NCI-H82 (cell line): ENCODE measurements at regions not wholly inside any gene's neighbourhood (a gene's known extent, or its start where the extent isn't known, plus 50 kb on each side); places are given as distances from the start of the nearest gene placed in this dataset.
A peak's percentile ranks its signal among the peaks of the same experiment; 100 is the strongest.

ENCODE experiments used
- DNase-seq: peaks from one replicate; lab custom pipeline; 2025; lab: John Stamatoyannopoulos, UW

DNA sequence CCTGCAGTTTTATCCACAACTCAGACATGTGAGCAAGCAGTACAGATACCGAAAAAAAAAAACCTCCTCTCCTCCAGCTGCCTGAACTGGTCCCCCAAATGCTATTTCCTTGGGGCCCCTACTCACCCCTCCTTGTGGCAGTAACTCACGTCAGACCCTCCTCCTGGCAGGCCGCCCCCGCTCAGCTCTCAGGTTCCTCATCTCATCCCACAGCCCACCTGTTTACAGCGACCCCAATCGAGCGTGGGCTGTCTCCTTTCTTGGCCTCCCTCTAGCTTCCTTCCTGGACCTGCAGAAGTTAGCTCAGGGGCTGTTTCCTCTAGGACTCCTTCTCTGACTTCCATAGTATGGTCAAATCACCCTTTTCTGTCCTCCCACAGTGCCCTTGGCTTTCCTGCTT is 455.3 kb downstream of the BCL11B start:
- DNase-seq = no peak

DNA sequence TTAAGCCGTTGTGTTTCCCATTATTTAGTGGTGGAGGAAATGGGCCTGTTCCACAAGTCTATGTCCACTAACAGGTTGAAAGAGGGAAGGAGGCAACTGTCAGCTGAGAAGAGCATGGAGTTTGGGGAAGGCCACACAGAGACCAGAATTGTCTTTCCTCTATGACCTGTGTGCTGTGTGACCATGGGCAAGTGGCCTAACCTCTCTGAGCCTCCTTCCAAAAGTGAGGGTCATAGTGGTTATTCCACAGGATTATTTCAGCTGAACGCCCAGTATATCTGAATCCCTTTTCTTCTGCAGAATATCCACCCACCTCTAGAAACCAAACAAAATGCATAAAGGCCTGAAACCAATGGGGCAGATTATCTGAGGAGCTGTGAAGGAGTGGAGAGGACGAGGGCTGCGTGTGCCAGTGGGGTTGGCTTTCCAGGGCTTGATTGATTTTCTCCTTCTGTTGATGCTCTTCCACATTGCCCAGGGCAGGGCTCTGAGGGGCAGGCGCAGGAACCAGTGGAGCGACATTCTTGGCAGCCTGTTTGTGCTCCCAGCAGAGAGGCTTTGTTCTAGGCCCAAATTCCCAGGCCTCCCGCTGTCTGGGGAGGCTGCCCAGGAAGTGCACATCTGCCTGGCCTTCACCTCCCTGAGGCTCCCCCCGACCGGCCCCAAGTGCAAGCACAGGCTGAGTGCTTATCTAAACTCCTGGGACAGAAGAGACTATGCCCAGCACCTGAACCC is 452.7 kb downstream of the BCL11B start:
- DNase-seq = no peak

DNA sequence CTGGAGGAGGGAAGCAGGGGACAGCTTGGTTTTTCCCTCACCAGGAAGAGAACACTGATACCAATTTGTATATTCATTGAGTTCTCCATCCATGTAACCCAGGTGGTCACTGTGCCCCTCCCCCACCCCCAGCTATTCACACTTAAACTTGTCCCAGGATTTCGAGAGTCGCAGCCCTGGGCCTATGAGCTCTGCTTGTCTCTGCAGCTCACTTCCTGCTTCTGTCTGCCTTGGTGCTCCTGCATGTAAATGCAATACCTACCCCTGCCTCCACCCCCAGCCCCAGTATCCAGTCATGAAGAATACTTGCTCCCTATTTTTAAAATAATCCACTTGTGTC is 452.2 kb downstream of the BCL11B start:
- DNase-seq = no peak

DNA sequence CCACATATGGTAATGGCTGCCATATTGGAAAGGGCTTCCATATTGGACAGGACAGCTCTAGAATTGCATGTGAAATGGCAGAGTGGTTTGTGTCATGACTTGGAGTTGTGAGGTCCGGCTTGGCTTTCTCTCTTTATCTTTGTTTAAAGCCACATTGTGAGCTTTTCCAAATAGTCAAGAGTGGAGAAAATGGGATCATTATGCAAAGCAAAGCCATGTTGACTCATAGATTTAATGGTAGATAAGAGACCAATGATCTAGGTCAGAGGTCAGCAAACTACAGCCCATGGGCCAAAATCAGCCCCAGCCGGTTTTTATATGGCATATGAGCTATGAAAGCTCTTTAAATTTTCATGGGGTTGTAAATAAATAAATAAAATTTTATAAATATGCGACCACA is 449.1 kb downstream of the BCL11B start:
- DNase-seq = no peak

DNA sequence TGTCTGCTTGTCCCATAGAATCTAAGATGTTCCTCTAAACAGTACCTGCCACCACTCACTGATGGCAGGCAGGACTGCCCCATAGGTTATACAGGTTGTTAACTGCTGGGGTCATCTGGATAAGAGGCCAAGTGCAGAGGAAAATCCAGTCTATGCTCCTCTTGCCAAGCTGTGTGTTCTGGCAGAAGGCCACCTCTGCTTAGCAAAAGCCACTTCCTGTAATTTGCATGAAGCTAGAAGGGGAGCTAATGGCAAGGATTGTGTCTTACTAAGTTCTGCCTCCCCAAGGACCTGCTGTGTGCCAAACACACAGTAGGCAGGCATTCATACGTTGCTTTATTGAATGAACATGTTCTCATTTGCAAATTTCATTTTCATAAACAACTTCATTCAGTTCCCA is 445.4 kb downstream of the BCL11B start:
- DNase-seq = no peak

DNA sequence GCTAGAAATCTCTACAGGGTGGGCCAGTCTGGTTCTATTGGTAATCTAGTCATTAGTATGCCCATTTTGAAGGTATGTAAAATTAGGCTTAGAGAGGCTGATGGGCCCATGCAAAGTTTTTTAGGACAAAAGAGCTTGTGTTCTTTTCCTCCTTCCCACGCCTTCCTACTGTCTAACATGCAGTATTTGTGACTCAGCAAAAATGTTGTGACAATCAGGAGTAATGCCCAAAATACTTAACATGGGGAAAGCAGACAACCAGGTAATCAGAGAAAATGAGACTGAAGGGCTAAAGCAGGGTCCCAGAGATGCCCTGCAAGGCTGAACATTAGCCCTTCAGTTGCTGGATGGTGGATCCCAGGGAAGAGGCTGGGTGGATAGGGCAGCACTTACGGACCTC is 437.9 kb downstream of the BCL11B start:
- DNase-seq = no peak

DNA sequence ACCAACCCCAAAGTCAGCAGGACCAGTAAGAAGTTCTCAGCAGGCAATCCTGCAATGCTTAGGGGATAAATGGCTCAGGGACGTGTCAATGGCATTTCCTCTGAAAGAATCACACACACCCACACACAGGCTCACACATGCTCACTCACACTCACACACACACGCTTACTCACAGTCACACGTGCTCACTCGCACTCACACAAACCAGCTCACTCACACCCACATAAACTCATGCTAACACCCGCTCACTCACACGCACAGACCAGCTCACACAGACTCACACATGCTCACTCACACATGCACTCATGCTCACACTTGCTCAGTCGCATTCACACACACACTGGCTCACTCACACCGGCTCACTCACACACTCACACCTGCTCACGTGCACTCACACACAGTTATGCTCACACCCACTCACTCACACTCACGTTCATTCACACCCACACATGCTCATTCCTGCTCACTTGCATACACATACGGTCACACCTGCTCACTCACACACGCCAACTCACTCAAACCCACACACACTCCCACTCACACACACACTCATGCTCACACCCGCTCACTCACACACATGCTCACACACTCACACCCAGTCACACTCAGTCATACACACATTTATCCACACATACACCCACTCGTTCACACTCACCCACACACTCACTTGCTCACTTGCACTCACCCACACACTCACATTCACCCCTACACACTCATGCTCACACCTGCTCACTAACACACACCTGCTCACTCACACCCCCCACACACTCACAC is 436.8 kb downstream of the BCL11B start:
- DNase-seq = no peak

DNA sequence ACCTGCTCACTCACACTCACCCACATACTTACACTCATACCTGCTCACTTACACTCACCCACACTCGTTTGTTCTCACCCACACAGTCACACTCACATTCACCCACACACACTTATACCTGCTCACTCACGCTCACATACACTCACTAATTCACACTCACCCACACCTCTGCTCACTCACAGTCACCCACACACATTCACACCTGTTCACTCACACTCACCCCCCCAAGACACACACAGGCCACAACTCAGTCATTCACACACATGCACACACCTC is 436.2 kb downstream of the BCL11B start:
- no peak for DNase-seq

DNA sequence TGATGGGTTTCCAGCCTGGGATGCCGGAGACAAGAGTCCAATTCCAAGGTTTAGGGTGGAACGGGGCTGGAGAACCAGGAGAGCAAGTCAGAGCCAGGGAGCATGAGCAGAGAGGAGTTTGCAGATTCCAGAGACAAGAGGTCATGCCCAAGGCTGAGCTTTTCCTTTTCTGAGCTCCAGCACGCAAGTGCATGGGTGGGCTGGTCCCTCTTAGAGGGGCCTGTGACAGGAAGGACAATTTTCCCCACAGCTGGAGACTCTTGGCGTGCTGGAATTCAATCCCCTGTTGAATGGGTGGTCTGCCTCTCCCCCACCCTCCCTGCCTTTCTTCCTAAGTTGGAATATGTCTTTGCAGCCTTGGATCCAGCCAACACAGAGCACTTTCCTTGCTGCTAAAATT is 431.9 kb downstream of the BCL11B start:
- no peak for DNase-seq

DNA sequence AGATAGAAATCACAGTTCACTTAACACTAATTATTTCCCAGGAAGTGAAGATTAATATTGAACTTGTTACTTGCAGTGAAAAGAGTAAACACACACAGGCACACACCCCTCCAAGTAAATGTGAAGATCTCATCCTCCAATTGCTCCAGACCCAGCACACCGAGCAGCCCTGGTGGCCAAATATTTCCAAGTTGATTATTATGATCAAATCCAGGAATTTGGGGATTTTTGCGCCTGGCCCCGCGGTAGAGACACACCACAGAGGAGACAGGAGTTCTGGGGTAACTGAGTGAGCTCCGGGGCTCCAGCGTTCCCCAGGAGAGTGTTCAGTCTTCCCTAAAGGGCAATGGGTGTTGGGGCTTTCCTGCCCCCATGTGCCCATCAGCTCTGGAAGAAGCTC is 431.5 kb downstream of the BCL11B start:
- no peak for DNase-seq

DNA sequence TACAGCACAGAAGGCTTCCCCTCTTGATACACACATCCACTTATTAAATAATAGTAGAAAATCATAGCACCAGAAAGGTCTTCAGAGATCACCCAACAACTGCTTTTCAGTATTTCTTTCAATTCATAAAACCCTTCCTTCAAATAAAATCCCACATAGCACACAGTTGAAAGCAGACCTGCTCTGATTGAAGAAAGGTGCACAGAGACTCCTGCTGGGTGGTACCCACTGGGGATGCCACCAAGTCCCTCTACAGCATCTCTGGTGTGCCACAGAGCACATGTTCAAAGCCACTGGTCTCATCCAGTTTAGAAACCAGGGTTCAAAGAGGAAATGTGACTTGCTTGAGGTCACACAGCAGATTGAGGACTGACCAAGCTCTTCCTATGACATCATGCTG is 427.5 kb downstream of the BCL11B start:
- DNase-seq = no peak

DNA sequence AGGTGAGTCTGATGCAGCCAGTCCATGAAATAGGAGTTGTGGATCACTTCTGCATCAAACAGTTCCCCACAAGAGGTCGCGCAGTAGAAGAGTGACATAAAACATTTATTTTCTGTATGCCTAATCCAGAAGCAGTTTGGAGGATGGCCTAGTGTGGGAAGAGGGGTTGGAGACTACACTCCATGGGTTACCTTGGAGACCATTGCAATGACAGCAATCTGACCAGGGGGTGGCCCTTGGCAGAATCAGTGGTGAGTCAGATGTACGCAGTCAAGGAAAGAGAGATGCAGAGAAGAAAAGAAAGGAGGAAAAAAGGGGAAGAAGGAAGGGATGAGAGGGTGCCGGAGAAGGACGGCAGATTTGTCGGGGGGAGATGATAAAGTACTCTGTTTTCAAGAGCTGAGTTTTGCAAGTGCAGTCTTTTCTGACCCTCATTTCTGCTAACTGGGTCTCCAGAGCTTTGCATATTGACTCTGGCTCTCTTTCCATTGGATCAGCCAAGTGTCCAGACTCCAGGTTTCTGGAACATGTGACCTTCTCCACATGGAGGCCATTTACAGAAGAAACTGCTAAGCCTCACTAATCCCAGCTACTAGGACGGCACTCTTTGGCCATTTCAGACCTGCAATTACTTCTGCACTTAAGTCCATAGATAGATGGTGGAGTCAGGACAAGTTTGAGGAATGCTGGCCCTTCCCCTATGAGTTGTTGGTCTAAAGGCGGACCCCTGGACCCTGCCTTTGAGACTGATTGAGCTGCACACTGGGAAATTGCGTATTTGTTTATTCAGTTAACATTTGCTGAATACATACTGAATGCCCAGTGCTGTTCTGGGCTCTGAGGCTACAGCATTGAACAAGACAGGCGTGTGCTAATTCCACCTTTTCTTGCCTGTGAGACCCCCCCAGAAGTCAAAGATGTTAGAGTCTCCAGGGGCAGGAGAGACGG is 424.2 kb downstream of the BCL11B start:
- DNase-seq = peak; percentile 7

DNA sequence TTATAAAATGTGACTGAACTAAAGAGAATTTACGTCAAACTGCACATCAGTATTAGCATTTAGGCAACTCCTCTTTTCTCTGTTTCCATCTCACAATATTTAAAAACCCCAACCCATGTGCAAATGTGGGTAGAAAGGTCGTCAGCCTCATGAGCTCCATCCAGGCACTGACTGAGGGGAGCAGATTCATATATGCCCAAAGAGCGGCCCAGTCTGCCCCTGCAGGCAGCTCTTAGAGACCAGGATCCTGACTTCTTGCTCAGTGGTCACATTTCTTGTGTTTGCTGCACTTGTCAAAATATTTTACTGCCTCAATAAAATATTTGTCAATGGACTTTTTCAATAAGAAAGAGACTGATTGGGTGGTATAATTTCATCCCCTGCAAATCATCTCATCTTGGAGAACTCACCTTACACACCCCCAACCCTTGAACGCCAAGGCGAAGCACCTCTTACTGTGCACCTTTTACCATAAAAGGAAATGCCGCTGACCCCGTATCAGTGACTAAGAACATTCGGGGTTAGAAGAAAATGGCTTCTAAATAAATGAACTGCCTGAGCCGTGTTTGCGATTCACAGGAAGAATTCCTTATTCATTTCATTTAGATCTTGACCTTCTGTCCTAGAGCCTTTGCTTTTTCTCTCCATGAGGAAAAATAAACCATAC is 418.8 kb downstream of the BCL11B start:
- no peak for DNase-seq

DNA sequence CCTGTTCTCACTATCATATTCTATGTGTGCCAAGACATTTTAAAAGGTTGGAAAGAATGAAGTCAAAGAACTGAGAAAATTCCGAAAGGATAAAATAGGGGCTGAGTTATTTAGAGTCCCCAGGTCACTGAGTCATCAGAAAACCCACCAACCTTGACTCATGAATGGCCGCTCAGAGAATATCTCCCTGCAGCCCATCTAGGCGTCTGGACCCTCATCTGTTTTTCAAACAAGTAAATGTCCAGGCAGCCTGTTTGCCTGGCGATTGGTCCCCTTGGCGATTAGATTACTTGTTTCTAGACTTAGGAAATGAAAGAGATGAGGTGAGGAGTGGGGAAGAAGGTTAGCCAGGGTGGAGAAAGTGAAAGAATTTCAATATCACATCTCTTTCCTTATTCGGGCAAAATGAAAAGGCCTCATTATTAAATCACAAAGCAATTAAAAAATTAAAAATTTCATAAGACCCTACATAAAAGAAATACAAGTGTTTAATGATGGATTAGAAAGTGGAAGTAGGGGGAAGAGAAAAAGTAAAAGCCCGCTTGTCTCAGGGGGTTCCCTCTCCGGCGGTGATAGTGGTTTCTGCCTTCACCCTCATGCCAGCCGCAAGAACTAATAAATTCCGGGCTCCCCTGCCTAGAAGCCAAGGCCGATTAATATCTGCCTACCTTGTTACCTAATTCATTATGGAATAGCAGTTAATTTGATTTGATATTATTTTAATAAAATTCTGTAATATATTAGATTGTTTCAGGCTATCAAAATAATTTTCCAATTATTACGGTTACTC is 415.9 kb downstream of the BCL11B start:
- DNase-seq = no peak

DNA sequence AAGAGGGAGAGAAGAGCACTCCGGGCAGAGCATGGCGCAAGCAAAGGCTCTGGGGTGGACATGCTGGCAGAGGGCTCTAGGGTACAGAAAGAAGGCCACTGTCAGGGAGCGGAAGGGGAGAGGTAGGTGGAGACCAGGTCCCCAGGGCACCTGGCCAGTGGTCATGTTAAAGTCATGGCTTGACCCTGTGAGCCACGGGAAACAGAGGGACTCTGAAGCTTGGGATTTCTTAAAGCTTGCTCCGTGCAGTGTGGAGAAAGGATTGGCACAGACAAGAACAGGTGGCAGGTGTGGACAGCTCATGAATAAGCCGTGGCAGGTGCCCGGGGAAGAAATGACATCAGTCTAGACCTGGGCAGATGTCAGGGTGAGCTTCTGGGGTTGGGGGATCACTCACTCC is 413.8 kb downstream of the BCL11B start:
- DNase-seq = no peak

DNA sequence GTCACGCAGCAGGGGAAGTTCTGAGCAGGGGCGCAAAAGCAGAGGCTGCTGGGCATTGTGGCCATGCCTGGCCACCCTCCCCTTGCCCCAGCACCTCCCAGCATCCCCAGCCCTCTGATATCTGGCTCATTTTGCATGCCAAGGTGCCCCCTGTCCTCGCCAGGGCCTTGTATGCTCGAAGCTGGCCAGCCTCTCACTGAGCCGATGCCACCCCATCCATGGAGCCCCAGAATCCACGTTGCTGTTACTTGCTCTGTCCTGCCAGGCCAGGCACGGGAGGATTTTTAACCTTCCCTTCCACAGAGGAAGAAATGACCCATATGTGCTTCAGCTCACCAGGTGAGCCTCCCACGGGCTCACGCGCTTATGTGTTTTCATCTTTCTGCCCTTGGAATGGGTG is 413.4 kb downstream of the BCL11B start:
- DNase-seq = no peak

DNA sequence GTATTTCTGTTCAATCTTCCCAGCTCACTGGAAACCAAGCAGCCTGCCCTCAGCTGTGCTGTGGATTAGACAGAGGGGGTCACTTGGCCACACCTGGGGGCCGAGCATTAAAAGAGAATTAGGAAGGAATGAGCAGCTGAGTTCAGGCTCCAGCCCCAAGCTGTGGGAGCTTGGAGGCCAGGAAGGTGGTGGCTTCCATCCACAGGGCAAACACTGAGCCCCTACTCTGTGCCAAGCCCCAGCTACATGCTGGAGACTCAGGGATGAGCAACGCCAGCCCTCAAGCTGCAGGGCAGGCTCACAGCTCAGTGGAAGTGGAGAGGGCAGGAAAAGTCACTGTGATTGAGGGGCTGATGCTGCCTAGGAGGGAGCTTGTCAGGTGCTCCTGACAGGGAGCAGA is 412.7 kb downstream of the BCL11B start:
- no peak for DNase-seq

DNA sequence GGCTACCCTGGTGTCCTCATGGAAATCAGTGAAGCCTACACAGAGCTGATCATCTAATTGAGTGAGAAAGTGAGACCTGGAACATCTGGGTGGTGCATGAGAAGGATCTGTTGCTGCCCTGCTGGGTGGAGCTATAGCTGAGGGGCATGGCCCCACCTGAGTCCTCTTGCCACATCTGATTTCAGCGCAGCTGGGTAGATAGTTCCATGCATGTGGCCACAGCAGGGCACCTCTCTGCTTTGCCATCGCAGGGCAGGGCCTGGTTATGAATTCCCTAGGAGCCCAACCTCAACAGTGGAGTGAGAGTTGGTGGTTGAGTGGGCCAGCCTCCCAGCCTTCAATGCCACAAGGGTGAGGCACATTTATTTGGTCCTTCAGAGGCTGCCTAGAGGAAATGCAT is 407.8 kb downstream of the BCL11B start:
- DNase-seq = no peak

DNA sequence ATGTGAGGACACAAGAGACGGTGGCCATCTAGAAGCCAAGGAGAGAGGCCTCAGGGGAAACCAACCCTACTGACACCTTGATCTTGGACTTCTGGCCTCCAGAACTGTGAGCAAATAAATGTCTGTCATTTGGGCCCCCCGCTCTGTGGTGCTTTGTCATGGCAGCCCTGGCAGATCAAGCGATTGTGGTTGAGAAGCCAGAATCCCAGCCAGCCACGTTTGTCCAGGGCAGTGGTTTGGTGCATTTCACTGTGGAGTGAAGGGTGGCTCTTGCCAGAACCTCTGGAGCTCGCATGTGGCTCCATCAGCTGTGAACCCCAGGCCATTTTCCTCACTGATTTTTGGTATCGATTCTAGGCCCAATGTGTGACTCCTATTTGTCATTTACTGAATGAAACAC is 404.9 kb downstream of the BCL11B start:
- no peak for DNase-seq

DNA sequence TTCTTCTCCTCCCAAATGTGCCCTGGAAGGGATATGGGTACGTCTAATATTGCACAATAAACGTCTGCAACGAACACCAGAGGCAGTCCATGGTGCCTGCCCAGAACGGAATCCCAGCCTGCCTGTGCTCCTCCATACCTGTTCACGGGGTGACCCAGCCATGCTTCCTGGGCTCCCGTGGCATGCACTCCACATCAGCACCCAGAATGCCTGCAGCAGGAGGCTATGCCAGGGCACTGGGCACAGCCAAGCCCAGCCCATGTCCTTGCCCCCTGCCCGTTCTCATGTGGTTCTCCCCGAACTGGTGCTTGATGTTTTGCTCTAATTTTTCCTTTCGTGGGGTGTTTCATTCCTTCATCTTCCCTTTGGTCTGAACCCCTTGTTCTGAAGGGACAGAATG is 404.3 kb downstream of the BCL11B start:
- DNase-seq = no peak

DNA sequence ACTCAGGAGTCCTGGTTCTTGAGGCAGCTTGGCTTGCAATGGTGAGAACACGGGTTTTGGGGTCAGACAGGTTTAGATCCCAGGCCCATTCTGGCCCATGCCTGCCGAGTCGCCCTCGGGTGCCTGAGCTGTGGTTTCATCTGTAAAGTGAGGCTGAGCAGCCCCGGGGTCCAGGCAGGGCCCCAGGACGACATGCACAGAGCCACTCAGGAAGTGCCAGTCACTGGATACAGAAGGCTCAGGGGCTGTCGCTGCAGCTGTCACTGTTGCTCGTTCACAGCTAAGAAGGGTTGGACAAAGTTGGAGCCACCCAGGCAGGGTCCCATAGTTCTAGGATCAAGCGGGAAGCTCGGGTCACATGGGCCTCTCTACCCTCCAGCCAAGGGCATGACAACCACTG is 403.1 kb downstream of the BCL11B start:
- no peak for DNase-seq

DNA sequence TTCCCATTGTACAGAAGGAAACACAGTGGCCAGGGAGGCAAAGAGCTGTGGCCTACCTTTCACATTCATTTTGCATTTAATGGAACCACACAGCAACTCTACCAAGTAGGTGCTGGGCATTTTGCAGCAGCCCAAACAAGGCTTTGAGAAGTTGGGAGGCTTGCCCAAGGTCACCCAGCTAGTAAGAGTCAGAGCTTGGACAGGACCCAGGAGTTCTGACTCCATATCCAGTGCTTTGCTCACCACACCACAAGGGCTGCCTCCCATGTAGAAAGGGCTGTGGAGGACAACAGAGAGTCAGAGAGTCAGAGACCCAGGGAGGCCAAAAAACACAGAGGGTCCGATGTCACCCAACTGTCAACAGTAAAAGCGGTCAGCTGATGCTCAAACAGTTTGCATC is 400.2 kb downstream of the BCL11B start:
- no peak for DNase-seq
